ENCODE measurements at regions not wholly inside any gene's neighbourhood (a gene's known extent, or its start where the extent isn't known, plus 50 kb on each side); places are given as distances from the start of the nearest gene placed in this dataset.

- Mint-ChIP-seq H3K9me3 (peaks cover 2% of the 10 kb centered on the region), H3K4me1 (peaks cover 2% of the 10 kb centered on the region), H3K36me3 (no peaks in the 10 kb centered on the region), H3K4me3 (no peak overlapping the region), H3K27me3 (ENCODE audit: insufficient read depth, low read depth) (peaks cover 2% of the 10 kb centered on the region), H3K27ac (no peak overlapping the region)
- H3K4me2 ChIP-seq = no peak overlapping the region
- TF ChIP-seq EZH2phosphoT487 (IDR thresholded peaks at IDR 0.05) (no peak), CTCF (IDR thresholded peaks at IDR 0.05) (no peak), EZH2 (IDR thresholded peaks at IDR 0.05) (no peak)
- H3K9ac ChIP-seq = no peak overlapping the region
- no peaks in the 10 kb centered on the region for H3K4me1 ChIP-seq
- no peak for DNase-seq (ENCODE audit: low spot score)
- H3K4me3 ChIP-seq = no peak overlapping the region
- H2AFZ ChIP-seq (replicated peaks) = no peak overlapping the region
- no peaks in the 10 kb centered on the region for H4K20me1 ChIP-seq (ENCODE audit: low read depth)
- H3K79me2 ChIP-seq (ENCODE audit: low read depth) = no peaks in the 10 kb centered on the region
- H3K36me3 ChIP-seq = no peaks in the 10 kb centered on the region
- no peak overlapping the region for H3K27ac ChIP-seq
- no peaks in the 10 kb centered on the region for H3K9me3 ChIP-seq (ENCODE audit: low read depth)
- H3F3A ChIP-seq (ENCODE audit: low read depth) = no peaks in the 10 kb centered on the region
- no peaks in the 10 kb centered on the region for H3K27me3 ChIP-seq
Observed at GRCh38 chrX:36721990-36722389, 286.2 kb upstream of the FAM47C start.

DNA sequence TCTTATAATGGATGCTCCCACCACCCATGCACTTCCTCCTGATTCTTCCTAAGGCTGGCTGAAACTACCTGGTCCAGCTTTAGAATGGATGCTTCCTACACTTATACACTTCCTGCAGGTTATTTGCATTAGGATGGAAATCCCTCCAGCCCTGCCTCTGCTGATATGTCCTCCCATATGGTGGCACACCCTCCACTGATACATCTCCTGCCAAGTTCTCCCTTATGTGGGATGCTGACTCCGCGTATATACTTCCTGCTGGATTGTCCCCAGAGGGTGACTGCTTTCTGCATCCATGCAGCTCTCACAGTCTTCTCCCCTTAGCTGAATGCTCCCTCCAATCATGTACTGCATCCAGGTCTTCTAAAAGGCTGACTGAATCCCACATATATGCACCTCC lies 254.6 kb upstream of the FAM47C start:
- Mint-ChIP-seq H3K36me3 (no peaks in the 10 kb centered on the region), H3K27me3 (ENCODE audit: insufficient read depth, low read depth) (no peaks in the 10 kb centered on the region), H3K4me3 (no peak overlapping the region), H3K9me3 (no peaks in the 10 kb centered on the region), H3K27ac (no peak overlapping the region), H3K4me1 (no peaks in the 10 kb centered on the region)
- Histone ChIP-seq H3K4me2 (no peak overlapping the region), H3K27me3 (no peaks in the 10 kb centered on the region), H3F3A (ENCODE audit: low read depth) (no peaks in the 10 kb centered on the region), H3K4me3 (no peak overlapping the region), H3K27ac (no peak overlapping the region), H3K36me3 (no peaks in the 10 kb centered on the region), H3K4me1 (no peaks in the 10 kb centered on the region), H2AFZ (replicated peaks) (no peak overlapping the region), H3K9me3 (ENCODE audit: low read depth) (no peaks in the 10 kb centered on the region), H4K20me1 (ENCODE audit: low read depth) (no peaks in the 10 kb centered on the region), H3K79me2 (ENCODE audit: low read depth) (no peaks in the 10 kb centered on the region), H3K9ac (no peak overlapping the region)
- TF ChIP-seq CTCF (IDR thresholded peaks at IDR 0.05) = no peak
- no peak for DNase-seq (ENCODE audit: low spot score)

DNA sequence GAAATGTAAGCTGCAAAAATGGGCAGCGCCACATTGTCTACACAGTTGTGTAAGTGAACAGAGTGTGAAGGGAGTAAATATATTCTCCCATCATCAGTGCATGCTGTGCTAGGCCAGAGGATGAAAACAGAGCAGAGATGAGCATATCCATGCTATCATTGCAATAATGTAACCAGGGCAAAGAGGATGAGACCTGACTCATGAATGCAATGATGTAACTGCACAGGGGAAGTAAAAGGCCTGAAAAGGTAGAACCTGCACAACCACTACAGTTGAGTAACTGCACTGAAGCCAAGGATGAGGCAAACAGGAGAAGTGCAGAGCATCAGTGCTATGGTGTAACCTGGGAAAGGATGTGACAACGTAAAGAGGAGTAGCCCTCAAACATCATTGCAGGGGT lies 220.4 kb upstream of the FAM47C start:
- H4K20me1 ChIP-seq (ENCODE audit: low read depth) = no peaks in the 10 kb centered on the region
- no peaks in the 10 kb centered on the region for H3K4me1 Mint-ChIP-seq
- no peaks in the 10 kb centered on the region for H3K9me3 Mint-ChIP-seq
- no peaks in the 10 kb centered on the region for H3K36me3 Mint-ChIP-seq
- no peak overlapping the region for H3K27ac Mint-ChIP-seq
- no peaks in the 10 kb centered on the region for H3K36me3 ChIP-seq
- no peak overlapping the region for H3K4me3 Mint-ChIP-seq
- no peak overlapping the region for H3K4me2 ChIP-seq
- no peaks in the 10 kb centered on the region for H3K9me3 ChIP-seq (ENCODE audit: low read depth)
- no peaks in the 10 kb centered on the region for H3K27me3 Mint-ChIP-seq (ENCODE audit: insufficient read depth, low read depth)
- H3K27me3 ChIP-seq = no peaks in the 10 kb centered on the region
- no peak overlapping the region for H3K4me3 ChIP-seq
- TF ChIP-seq EZH2phosphoT487 (IDR thresholded peaks at IDR 0.05) (no peak), EZH2 (IDR thresholded peaks at IDR 0.05) (no peak), CTCF (IDR thresholded peaks at IDR 0.05) (no peak)
- no peak overlapping the region for H2AFZ ChIP-seq (replicated peaks)
- no peaks in the 10 kb centered on the region for H3F3A ChIP-seq (ENCODE audit: low read depth)
- no peak overlapping the region for H3K9ac ChIP-seq
- H3K79me2 ChIP-seq (ENCODE audit: low read depth) = no peaks in the 10 kb centered on the region
- no peak for DNase-seq (ENCODE audit: low spot score)
- H3K27ac ChIP-seq = no peak overlapping the region
- H3K4me1 ChIP-seq = no peaks in the 10 kb centered on the region

DNA sequence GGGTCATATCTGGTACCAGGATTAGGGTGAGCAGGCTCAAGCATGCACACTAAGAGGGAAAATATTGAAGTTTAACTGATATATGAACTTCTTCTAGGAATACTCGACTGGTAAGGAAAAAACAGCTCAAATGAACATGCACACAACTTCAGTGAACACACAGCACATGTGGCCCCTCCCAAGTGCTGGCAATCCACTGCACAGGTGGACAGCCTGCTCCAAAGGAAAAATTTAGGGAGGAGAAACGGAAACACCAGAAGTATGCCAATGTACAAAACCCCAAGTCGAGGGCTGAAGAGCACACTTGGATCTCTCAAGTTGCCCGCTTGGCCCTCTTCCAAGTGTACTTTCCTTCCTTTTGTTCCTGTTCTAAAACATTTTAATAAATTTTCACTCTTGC lies 205.0 kb upstream of the FAM47C start:
- Histone ChIP-seq H3K4me3 (no peak overlapping the region), H4K20me1 (ENCODE audit: low read depth) (no peaks in the 10 kb centered on the region), H3K36me3 (no peaks in the 10 kb centered on the region), H3K9ac (no peak overlapping the region), H2AFZ (replicated peaks) (no peak overlapping the region), H3K9me3 (ENCODE audit: low read depth) (peaks cover 5% of the 10 kb centered on the region), H3K27ac (no peak overlapping the region), H3F3A (ENCODE audit: low read depth) (no peaks in the 10 kb centered on the region), H3K4me2 (no peak overlapping the region), H3K27me3 (no peaks in the 10 kb centered on the region), H3K4me1 (no peaks in the 10 kb centered on the region), H3K79me2 (ENCODE audit: low read depth) (no peaks in the 10 kb centered on the region)
- Mint-ChIP-seq H3K4me3 (no peak overlapping the region), H3K9me3 (no peaks in the 10 kb centered on the region), H3K27me3 (ENCODE audit: insufficient read depth, low read depth) (peaks cover 2% of the 10 kb centered on the region), H3K4me1 (no peaks in the 10 kb centered on the region), H3K36me3 (no peaks in the 10 kb centered on the region), H3K27ac (no peak overlapping the region)
- no peak for TF ChIP-seq CTCF (IDR thresholded peaks at IDR 0.05)
- TF ChIP-seq EZH2phosphoT487 (IDR thresholded peaks at IDR 0.05) = no peak
- TF ChIP-seq EZH2 (IDR thresholded peaks at IDR 0.05) = no peak
- DNase-seq (ENCODE audit: low spot score) = no peak

All from neural progenitor cell (in vitro differentiated cells).